Bone marrow (tissue), 2 donors: ENCODE measurements at regions not wholly inside any gene's neighbourhood (a gene's known extent, or its start where the extent isn't known, plus 50 kb on each side); places are given as distances from the start of the nearest gene placed in this dataset.
"Not testable (repeated sequence)": the region's sequence is repeated elsewhere in the genome, so short reads cannot be mapped to it uniquely, and the experiment has no call there.

Experiments
- DNase-seq, 2 donors: peaks; one replicate each; lab custom pipeline; 2025; lab: John Stamatoyannopoulos, UW

DNA sequence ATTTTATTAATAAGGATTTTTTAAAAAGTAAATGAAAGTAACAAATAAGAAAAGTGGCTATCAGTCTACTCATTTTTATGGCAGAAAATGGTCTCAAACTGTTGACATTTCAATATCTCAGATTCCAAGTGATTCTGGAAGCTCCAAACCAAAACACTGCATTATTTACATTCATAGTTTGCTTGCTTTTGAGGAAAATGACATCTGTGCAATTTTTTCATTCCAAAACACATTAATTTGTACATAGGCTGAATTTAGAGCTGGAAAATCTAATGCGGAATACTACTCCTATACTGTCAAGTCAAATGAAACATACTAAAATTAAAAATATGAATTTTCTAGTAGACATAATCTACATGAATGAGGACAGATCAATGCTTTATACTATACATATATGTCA lies 1047.6 kb downstream of the CDH9 start:
- DNase-seq: no peak

DNA sequence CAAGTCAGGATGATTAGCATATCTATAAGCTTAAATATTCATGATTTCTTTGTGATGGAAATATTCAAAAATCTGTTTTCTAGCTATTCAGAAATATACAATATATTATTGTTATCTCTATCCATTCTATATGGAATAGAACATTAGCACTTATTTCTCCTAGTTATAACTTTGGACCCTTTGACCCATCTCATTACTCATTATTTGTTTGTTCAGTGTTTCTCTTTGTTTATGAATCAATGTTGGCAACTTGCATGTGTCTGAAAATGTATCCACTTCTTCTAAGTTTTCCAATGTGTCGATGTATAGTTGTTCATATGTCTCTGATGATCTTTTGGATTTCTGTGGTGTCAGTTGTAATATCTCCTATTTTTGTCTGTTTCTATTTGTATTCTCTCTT lies 1059.3 kb downstream of the CDH9 start:
- no peak for DNase-seq

DNA sequence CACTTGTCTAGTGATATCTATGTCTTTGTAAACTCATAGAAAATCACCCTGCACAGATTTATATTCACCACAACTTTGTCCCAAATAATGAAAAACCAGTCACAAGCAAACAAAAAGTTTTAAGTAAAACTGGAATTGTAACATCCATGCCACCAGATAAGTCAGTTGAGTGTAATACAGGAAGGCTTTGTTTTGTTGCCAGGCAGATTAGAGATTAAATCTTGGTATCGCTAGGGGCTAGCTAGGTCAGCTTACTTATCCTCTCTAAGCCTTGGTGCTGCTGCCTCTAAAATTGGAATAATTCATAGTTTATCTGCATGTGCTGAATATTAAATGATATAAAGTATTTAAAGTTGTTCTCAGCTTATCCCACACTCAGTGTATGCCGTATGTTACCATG lies 1062.5 kb downstream of the CDH9 start:
- no peak for DNase-seq

DNA sequence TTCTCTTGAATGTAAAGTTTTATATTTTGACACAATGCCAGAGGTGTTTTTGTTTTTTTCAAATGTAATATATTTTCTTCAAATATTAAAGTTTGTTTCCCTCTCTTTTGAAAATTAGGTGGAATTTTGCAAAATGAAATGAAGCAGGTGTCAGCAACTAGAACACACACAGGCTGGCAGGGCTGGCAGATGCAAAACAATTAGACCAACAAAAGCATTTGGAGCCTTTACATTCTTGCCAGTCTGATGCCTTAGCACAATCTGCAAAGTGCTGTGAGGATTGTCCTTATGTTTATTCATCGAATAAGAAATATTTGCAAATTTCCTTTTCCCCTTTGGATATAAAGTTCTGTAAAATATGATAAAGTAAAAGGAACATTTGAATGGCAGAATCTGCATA lies 1063.9 kb downstream of the CDH9 start:
- DNase-seq: no peak

DNA sequence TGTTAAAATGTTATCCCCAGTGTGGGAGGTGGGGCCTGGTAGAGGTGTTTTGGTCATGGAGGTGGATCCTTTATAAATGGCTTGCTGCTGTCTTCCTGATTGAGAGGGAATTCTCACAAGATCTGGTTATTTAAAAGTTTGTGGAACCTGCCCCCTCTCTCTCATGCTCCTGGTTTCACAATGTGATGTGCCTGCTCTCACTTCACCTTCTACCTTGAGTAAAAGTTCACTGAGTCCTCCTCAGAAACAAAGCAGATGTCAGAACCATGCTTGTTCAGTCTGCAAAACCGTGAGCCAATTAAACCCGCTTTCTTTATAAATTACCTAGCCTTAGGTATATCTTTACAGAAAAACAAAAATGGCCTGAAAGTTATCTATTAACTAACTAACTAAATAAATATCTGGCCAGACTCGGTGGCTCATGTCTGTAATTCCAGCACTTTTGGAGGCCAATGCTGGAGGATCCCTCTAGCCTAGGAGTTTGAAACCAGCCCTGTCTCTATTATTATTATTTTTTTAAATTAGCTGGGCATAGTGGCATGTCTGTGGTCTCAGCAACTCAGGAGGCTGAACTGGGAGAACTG lies 1067.4 kb downstream of the CDH9 start:
- no peak for DNase-seq

DNA sequence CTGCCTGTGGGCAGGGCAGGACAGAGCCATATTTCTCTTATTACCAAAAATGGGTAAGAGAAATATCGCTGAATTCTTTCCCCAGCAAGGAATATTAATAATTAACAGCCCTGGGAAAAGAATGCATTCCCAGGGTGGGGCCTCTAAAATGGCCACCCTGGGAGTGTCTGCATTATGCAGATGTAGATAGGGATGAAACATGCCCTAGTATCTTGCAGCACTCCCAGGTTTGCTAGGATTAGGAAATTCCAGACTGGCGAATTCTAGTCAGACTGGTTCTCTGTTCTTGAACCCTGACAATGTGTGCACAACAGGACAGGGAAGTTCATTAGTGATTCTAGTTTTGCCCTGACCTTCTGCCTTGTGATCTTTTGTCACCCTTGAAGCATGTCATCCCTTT lies 1069.3 kb downstream of the CDH9 start:
- DNase-seq: not testable (repeated sequence)

DNA sequence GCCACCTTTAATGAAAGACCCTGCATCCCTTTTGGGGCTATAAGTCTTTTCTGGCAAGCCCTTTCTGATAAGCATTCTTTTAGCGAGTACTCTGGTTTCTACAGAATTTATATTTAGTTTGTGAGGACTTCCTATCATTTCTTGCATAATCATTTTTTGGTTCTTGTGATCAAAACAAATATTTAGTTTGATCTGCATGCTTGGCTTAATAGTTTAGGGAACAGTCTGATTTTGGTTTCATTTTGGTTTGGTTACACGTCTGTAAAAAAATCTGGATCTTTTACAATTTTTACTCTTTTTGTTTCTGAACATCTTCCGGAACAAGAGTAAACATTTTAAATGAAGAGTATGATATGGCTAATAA lies 1074.4 kb downstream of the CDH9 start:
- no peak for DNase-seq

DNA sequence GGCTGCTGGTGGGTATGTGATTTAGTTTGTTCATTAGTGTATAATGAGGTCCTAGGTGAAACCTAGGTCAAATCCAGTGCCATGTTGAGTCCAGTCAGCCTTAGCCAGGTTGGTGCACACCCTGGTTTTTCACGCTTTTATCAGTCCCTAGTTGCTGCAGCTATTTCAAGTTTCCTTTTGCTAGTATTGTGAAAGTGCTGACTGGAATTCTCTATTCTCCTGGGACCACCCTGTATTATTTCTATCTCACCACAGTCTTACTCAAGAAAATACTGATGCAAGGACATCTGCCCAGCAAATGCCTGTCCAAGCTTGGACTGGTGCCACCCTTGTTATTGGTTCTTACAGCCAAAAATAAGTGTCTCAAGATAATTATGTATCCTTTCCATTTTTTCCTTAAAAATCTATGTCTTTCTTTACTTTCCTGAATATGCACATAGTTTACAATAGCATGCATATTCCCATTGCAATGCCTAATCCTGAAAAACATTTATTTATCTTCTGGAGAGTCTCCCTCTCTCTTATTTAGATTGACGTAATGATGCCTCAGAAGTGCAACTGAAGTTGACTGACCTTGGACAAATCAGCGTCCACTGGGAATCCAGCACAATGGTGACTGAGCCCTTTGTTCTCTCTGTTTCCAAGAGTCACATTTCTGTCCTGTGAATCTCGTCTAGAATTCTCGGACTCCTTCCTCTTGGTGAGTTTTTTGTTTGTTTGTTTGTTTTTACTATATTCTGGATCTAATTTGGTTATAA lies 1075.0 kb downstream of the CDH9 start:
- DNase-seq: no peak

DNA sequence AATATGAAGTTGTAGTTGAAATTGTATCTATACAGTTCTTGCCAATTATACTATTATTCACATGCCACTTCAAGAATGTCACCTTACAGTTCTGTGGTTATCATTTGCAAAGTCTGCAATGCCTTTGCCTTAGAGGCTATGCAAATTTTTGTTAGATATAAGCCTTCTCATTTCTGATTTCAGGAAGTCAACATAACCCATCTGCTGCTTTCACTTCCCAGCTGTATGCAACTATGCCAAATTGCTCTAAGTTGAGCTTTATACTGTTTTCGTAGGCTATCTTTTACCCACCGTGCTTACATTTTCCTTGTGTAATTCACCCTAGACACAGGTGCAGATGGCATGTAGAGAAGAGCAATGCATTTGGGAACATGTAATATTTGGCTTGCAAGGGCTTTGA lies 1083.0 kb downstream of the CDH9 start:
- no peak for DNase-seq

DNA sequence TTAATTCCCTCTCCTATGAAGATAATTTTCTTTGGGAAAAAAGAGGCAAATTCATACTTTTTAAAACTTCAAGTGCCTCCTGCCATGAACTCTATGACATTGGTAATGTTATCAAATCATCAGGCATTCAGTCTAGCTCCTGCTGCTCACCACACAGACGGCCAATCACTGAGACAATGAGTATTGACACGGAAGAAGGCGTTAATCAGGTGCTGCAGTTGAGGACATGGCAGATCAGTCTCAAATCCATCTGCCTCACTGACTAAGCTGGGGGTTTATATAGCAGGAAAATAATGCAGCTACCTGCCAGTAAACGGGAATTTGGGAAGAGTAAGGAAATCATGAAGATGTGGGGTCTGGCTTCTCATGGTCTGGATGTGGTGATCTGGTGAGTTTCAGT lies 1087.7 kb downstream of the CDH9 start:
- DNase-seq: no peak

DNA sequence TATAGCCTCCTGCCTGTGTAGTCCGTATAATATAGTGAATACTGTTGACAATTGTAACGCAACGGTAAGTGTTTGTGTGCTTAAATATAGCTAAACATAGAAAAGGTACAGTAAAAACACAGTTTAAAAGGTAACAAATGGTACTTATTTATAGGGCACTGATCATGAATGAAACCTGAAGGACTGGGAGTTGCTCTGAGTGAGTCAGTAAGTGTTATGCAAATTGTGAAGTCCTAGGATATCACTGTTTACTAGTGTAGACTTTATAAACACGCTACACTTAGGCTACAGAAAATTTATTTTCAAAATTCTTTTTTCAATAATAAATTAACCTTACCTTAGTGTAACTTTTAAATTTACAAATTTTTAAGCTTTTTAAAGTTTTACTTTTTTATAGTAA lies 1090.1 kb downstream of the CDH9 start:
- DNase-seq: no peak

DNA sequence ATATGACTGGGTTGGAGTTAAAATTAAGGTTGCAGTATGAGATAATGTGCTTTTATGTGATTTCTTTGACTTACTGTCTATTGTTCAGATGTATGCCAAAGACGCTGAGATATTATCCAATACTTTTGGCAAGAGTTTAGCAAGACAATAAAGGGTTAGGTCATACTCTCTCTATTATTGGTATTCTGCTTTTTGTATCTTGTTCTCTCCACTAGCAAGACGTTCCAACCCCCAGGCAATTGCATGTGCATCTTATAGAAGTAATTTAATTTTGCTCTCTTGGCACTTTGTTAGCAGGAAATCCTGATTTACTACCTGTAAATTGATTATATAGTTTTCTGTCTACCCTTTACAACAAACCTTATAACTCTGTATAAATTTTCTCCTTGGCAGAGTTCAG lies 1093.6 kb downstream of the CDH9 start:
- DNase-seq: no peak

DNA sequence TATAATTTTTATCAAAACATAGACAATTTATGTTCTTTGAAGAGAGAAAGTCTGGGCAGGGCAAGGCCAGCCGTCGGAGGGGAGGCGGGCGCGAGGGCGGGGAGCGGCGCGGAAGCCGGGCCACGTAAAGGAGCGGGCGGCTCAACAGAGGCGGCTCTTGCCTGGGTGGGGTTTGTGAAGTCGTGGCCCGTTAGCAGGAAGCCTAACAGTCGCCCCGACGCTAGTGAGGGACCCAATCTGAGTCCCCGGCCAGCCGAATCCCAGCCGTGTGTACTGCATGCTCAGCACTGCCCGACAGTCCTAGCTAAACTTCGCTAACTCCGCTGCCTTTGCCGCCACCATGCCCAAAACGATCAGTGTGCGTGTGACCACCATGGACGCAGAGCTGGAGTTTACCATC lies 1129.2 kb downstream of the CDH9 start:
- no peak for DNase-seq

DNA sequence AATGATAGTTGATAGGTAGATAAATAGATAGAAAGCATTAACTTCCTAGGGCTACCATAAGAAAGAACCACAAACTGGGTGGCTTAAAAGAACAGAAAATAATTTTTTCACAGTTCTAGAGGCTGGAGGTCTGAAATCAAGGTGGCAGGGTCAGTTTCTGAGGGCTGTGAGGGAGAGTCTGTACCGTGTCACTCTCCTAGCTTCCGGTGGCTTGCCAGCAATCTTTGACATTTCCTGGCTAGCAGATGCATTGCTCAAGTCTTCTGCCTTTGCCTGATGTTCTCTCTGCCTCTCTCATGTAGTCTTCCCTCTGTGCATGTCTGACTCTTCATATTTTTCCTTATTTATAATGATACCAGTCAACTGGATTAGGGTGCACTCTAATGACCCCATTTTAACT lies 1132.7 kb downstream of the CDH9 start:
- no peak for DNase-seq

DNA sequence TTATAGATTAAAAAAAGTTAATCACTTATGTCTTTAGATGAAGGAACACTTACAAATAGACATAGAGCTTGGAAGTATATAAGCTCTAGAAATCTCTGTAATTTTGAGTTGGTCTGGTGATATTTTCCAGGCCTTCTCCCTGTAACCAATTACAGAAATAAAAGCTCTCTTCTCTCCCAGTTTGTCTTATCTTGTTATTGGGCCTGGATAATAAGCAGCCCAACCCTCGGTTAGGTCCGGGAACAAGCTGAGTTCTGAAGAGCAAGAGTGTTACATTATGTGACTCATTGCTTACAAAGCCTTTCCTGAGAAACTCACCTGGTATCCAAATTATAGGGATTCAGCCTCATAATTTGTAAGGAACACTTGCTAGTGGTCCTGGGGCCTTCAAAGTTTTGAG lies 1146.2 kb downstream of the CDH9 start:
- no peak for DNase-seq

DNA sequence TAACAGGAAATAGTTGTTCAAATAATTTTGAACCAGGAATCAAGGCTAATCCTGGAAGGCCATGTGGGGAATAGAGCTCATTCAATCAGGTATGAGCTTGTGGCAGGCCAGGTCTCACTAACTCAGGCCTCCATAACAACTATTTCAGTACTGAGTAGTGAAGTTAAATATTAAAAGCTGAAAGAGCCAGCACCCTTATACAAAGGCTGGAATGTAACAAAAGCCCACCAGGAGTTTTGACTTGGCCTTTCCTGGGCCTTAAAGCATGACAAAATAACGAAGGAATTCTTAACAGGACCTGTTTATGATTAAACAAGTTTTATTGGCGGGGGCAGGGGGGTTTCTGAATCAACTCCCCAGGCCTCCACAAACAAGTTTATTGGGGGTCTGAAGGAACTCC lies 1146.7 kb downstream of the CDH9 start:
- DNase-seq: no peak

DNA sequence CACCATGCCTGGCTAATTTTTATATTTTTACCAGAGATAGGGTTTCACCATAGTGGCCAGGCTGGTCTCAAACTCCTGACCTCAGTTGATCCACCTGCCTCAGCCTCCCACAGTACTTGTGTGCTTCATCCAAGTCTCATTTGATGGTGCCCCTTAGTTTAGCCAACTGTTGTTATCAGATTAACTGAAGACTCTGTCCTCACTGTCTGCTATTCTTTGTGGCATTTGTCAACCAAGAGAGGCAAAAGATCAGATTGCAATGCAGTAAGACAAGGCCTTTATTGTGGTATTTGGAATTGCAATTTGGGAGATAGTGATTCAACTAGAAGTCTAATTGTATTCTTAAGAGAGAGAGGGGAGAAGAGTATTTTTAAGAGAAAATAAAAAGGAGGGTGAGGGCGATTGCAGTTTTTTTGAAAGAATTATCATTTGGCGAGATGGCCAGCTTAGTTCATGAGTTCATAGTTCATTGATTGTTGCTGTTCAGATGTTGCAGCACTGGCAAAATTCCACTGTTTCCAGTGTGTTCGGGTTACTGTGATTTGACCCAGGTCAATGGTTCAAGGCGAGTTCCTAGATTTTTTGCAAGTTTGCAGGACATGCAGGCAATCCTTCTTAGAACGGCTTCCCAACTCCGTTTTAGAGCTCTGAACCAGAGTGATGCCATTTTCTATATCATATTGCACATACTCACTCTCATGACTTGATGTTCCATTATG lies 1156.9 kb downstream of the CDH9 start:
- DNase-seq: no peak

DNA sequence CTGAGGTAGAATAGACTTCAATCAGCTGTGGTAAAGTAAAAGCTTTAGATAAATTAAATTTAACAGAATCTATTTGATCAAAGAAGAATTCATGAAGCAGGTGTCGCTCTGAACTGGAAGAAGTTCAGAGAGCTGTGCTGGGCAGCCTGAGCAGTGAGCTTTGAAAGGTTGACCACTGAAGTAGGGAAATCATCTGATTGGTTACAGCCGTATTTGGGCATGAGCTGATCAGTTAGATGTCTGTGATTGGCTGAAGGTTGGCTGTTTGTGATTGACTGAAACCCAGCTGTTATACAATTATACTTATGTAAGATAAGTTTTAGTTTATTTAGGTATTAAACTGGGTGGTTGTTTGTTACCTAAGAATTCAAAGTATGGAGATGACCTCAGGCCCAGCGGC lies 1174.6 kb downstream of the CDH9 start:
- DNase-seq: no peak

DNA sequence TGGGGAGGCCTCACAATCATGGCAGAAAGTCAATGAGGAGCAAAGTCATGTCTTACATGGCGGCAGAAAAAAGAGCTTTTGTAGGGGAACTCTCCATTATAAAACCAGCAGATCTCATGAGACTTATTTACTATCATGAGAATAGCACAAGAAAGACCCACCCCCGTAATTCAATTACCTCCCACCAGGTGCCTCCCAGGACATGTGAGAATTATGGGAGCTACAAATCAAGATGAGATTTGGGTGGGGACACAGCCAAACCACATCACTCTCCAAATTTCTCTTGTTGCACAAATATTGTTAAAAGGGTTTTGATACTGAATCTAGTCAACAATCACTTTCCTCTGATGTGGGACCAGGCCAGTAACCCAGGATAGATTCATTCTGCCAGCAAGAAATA lies 1176.1 kb downstream of the CDH9 start:
- DNase-seq: no peak

DNA sequence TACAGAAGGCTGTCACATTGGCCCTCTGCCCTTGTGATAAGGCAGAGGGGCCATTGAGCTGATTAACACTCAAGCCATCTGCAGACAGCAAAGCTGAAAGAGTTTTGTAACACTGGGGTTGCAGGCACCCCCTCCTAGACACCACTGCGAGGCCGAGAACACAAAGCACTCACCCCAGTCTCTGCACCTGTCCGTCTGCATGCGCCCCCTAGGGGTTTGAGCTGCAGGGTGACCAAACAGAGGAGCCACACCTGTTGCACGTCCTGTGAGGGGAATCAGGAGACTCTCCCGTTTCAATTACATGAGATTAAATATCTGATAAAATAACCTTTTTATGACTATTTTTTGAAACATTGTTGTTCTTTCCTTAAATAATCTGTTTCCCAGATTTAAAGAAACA lies 1180.4 kb downstream of the CDH9 start:
- no peak for DNase-seq

DNA sequence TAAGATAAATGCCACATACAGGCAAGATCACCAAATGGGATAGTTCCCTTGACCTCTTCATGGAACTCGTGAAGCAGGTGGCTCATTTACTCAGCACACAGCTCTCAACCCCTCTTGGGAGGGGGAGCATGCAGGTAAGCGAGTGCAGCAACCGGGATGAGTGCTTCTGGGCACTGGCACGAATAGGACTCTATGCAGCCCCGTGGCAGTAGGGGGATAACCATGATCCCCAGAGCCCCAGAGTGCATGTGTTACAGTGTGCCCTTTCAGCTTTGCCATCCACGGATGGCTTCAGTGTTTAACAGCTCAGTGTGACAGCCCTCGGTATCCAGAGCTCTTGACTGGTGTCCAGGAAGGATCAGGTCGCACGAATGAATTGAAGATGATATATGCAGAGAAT lies 1187.1 kb downstream of the CDH9 start:
- DNase-seq: no peak

DNA sequence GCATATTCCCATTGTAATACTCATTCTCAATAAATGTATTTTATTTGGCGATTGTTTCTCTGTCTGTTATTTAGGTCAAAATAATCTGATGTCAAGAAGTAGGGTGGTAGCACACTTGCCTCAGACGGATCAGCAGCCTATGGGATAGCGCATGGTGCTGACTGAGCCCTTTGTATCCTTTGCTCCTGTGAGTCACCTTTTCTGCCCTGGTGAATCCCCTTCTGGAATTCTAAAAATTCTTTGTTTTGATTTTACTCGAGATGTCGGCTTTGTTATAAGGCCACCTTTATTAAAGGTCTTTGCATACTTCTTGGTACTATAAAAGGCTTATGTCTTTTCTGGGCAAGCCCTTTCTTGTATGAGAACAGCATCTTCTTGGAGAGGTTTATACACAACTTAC lies 1187.8 kb downstream of the CDH9 start:
- DNase-seq: no peak

DNA sequence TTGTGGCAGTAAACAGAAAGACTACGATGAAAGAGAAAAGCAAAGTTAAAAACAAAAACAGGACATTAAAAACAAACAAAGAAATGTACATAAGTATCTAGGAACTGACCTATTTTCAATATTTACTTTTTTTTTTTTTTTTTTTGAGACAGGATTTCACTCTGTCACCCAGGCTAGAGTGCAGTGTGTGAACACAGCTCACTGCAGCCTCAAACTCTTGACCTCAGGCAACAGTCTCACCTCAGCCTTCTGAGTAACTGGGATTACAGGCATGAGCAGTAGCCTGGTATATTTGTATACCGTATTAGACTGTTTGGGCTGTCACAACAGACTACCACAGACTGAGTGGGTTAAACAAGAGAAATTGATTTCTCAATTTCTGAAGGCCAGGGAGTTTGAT lies 1189.1 kb downstream of the CDH9 start:
- no peak for DNase-seq
